IMR-90 (cell line): ENCODE measurements at regions not wholly inside any gene's neighbourhood (a gene's known extent, or its start where the extent isn't known, plus 50 kb on each side); places are given as distances from the start of the nearest gene placed in this dataset.

Source experiments
- ATAC-seq: fragments of 200-7000 bp; cut with Tn5 transposase; 2 replicates; pipeline ENCODE4 v1.9.1; 2020; ENCODE audit warnings: low read depth, mild to moderate bottlenecking, moderate library complexity
- BruUV-seq: library from RNA; stranded (reverse); fragments of 400-500 nt; replicated peaks from 2 replicates; lab custom pipeline; 2021; lab: Mats Ljungman, UMichigan
- CTCF ChIA-PET: fragments of 300-600 bp; formaldehyde crosslinking; extraction: SDS; loops from one replicate; lab custom pipeline; 2021; ENCODE audit warnings: antibody characterized with exemption; lab: Yijun Ruan, JAX
- POLR2A ChIA-PET: fragments of 300-600 bp; sonication (Branson Sonifier 250); formaldehyde crosslinking; loops from one replicate; lab custom pipeline; 2022; ENCODE audit warnings: antibody characterized with exemption; ENCODE audit not compliant: unreplicated experiment; lab: Charles Lee
- DNase-seq: peaks from one replicate; pipeline ENCODE4 v3.0.0; 2013
- H2AFZ ChIP-seq: replicated peaks from 2 replicates; pipeline ENCODE3; 2013; ENCODE audit warnings: low read length, mild to moderate bottlenecking; ENCODE audit not compliant: poor library complexity
- H2AK5ac ChIP-seq: 2 replicates; pipeline ENCODE4 v1.6.1; 2013; ENCODE audit warnings: low read depth, low read length, inconsistent platforms
- H2AK9ac ChIP-seq: replicated peaks from 2 replicates; pipeline ENCODE3; 2013; ENCODE audit warnings: mild to moderate bottlenecking, low read depth, low read length, moderate library complexity; ENCODE audit not compliant: poor library complexity
- H2BK120ac ChIP-seq: 2 replicates; pipeline ENCODE4 v1.6.1; 2013; ENCODE audit warnings: low read depth, low read length, inconsistent platforms
- H2BK15ac ChIP-seq: 3 replicates; pipeline ENCODE4 v1.6.1; 2013; ENCODE audit warnings: low read depth, low read length, inconsistent platforms
- H2BK20ac ChIP-seq: 2 replicates; pipeline ENCODE4 v1.6.1; 2013; ENCODE audit warnings: low read depth, mild to moderate bottlenecking, inconsistent platforms, low read length, moderate library complexity
- H2BK5ac ChIP-seq: 2 replicates; pipeline ENCODE4 v1.6.1; 2013; ENCODE audit warnings: mild to moderate bottlenecking, low read depth, low read length, inconsistent platforms; ENCODE audit not compliant: poor library complexity, severe bottlenecking
- H3K14ac ChIP-seq: replicated peaks from 2 replicates; pipeline ENCODE4 v1.6.1; 2013; ENCODE audit warnings: low read depth, low read length, inconsistent platforms
- H3K18ac ChIP-seq: 2 replicates; pipeline ENCODE4 v1.6.1; 2013; ENCODE audit warnings: low read depth, low read length, control low read depth
- H3K23ac ChIP-seq: 2 replicates; pipeline ENCODE4 v1.6.1; 2013; ENCODE audit warnings: low read depth, low read length, inconsistent platforms
- H3K27ac ChIP-seq: 2 replicates; pipeline ENCODE4 v1.5.1; 2013; ENCODE audit warnings: mild to moderate bottlenecking, control low read depth, low read length; ENCODE audit not compliant: insufficient read depth
- H3K27me3 ChIP-seq: 2 replicates; pipeline ENCODE4 v1.6.1; 2013; ENCODE audit warnings: low read length; ENCODE audit not compliant: control insufficient read depth, insufficient read depth
- H3K36me3 ChIP-seq: 2 replicates; pipeline ENCODE4 v1.6.1; 2013; ENCODE audit warnings: low read length, mixed read lengths; ENCODE audit not compliant: control insufficient read depth, insufficient read depth
- H3K4ac ChIP-seq: 2 replicates; pipeline ENCODE4 v1.6.1; 2013; ENCODE audit warnings: low read depth, low read length, inconsistent platforms
- H3K4me1 ChIP-seq: 2 replicates; pipeline ENCODE4 v1.6.1; 2013; ENCODE audit warnings: low read length, mixed read lengths; ENCODE audit not compliant: control insufficient read depth, insufficient read depth
- H3K4me2 ChIP-seq: 2 replicates; pipeline ENCODE4 v1.6.1; 2013; ENCODE audit warnings: low read depth, mild to moderate bottlenecking, control low read depth, low read length, moderate library complexity
- H3K4me3 ChIP-seq: 2 replicates; pipeline ENCODE4 v1.5.1; 2013; ENCODE audit warnings: low read depth, mild to moderate bottlenecking, control low read depth, low read length, moderate library complexity; ENCODE audit not compliant: insufficient read depth
- H3K56ac ChIP-seq: 2 replicates; pipeline ENCODE4 v1.6.1; 2013; ENCODE audit warnings: low read length, inconsistent platforms; ENCODE audit not compliant: insufficient read depth; ENCODE audit errors: extremely low read depth
- H3K79me1 ChIP-seq, 2 experiments: 2 replicates each; pipeline ENCODE4 v1.6.1; 2013; ENCODE audit warnings: low read length in 2 of 2, inconsistent platforms in 1 of 2, low read depth in 1 of 2
- H3K9ac ChIP-seq: 2 replicates; pipeline ENCODE4 v1.6.1; 2013; ENCODE audit warnings: low read depth, low read length, control low read depth
- H3K9me1 ChIP-seq: 2 replicates; pipeline ENCODE4 v1.6.1; 2013; ENCODE audit warnings: low read length, inconsistent platforms; ENCODE audit not compliant: insufficient read depth
- H3K9me3 ChIP-seq: 2 replicates; pipeline ENCODE4 v1.6.1; 2013; ENCODE audit warnings: low read length; ENCODE audit not compliant: control insufficient read depth, insufficient read depth
- H4K20me1 ChIP-seq: 2 replicates; pipeline ENCODE4 v1.6.1; 2013; ENCODE audit warnings: low read length, inconsistent platforms; ENCODE audit not compliant: insufficient read depth
- H4K5ac ChIP-seq: 2 replicates; pipeline ENCODE4 v1.6.1; 2013; ENCODE audit warnings: mild to moderate bottlenecking, low read depth, low read length, control low read depth
- H4K8ac ChIP-seq, 2 experiments: 2 replicates each; pipeline ENCODE4 v1.6.1; 2013; ENCODE audit warnings: low read depth in 2 of 2, low read length in 2 of 2, control low read depth in 1 of 2, inconsistent platforms in 1 of 2
- H4K91ac ChIP-seq: 2 replicates; pipeline ENCODE4 v1.6.1; 2013; ENCODE audit warnings: low read depth, low read length, inconsistent platforms; ENCODE audit not compliant: insufficient read depth
- BHLHE40 ChIP-seq: fragments of 150-350 bp; IDR thresholded peaks from 2 replicates; pipeline ENCODE4 v1.6.1; 2016; ENCODE audit warnings: mild to moderate bottlenecking, low read depth, low read length
- CHD1 ChIP-seq: IDR thresholded peaks from 2 replicates; pipeline ENCODE4 v1.6.1; 2012; ENCODE audit warnings: low read depth, low read length, improper control_type of control experiment
- CTCF ChIP-seq: conservative IDR thresholded peaks from 2 replicates; pipeline ENCODE4 v1.5.1; 2012; ENCODE audit warnings: mild to moderate bottlenecking, low read depth, low read length, improper control_type of control experiment
- FOS ChIP-seq: fragments of 150-350 bp; IDR thresholded peaks from 2 replicates; pipeline ENCODE4 v1.6.1; 2016; ENCODE audit warnings: low read depth, low read length
- MAZ ChIP-seq: IDR thresholded peaks from 2 replicates; pipeline ENCODE4 v1.6.1; 2012; ENCODE audit warnings: low read depth, mild to moderate bottlenecking, low read length, improper control_type of control experiment, moderate library complexity, borderline replicate concordance
- NFE2L2 ChIP-seq: fragments of 150-350 bp; IDR thresholded peaks from 2 replicates; pipeline ENCODE4 v1.6.1; 2016; ENCODE audit warnings: low read depth, mild to moderate bottlenecking, low read length
- RCOR1 ChIP-seq: IDR thresholded peaks from 2 replicates; pipeline ENCODE4 v1.6.1; 2012; ENCODE audit warnings: mild to moderate bottlenecking, low read length, improper control_type of control experiment; ENCODE audit not compliant: insufficient replicate concordance
- RFX5 ChIP-seq: IDR thresholded peaks from 2 replicates; pipeline ENCODE4 v1.8.0; 2012; ENCODE audit warnings: low read depth, mild to moderate bottlenecking, low read length, moderate library complexity
- USF2 ChIP-seq: fragments of 150-350 bp; IDR thresholded peaks from 2 replicates; pipeline ENCODE4 v1.6.1; 2017; ENCODE audit warnings: mild to moderate bottlenecking, antibody characterized with exemption, low read length, low read depth
- WGBS, 2 experiments: methylation state at CpG; one replicate each; pipeline versions ENCODE4 v1.1.5 to v1.1.7; 2013; ENCODE audit warnings: missing lambda C conversion rate in 2 of 2; ENCODE audit not compliant: insufficient read length in 1 of 2; ENCODE audit errors: extremely low coverage in 2 of 2; 5-methylcytosine and 5-hydroxymethylcytosine counted together
- dilution Hi-C: fragments of 300-500 bp; cut with HindIII; formaldehyde crosslinking; loops from one replicate; pipeline ENCODE4 v1.14.3; 2018; ENCODE audit warnings: low sequenced_read_pairs; ENCODE audit not compliant: unreplicated experiment
- in situ Hi-C: fragments of 300-500 bp; cut with MboI; formaldehyde crosslinking; loops from 3 replicates; pipeline ENCODE4 v1.14.3; 2019; ENCODE audit warnings: low sequenced_read_pairs, inconsistent platforms, mixed read lengths
- intact Hi-C: fragments of 100-400 bp; cut with micrococcal nuclease; formaldehyde crosslinking; loops from 2 replicates; pipeline ENCODE4 v1.10.0; 2022

GRCh38 chr6:14530385-14530784, 412.8 kb downstream of the CD83 start:
- Histone ChIP-seq H3K4me2 (no peak overlapping the region), H3K9me3 (no peaks in the 10 kb centered on the region), H4K5ac (no peak overlapping the region), H2BK5ac (no peak overlapping the region), H3K56ac (no peak overlapping the region), H3K18ac (no peak overlapping the region), H2AK5ac (no peak overlapping the region), H3K79me1 (no peaks in the 10 kb centered on the region), H3K4me1 (peaks cover 4% of the 10 kb centered on the region), H3K4ac (no peak overlapping the region), H3K27ac (no peak overlapping the region), H3K9me1 (no peaks in the 10 kb centered on the region), H2BK20ac (no peak overlapping the region), H3K36me3 (no peaks in the 10 kb centered on the region), H3K4me3 (no peak overlapping the region), H2AK9ac (no peak overlapping the region), H3K9ac (no peak overlapping the region), H4K8ac (no peak overlapping the region), H2BK15ac (no peak overlapping the region), H3K27me3 (peaks cover 2% of the 10 kb centered on the region; the same call in 1 of the 2 replicates), H4K91ac (no peak overlapping the region), H2BK120ac (no peak overlapping the region), H3K23ac (no peak overlapping the region), H3K14ac (no peak overlapping the region), H4K20me1 (no peaks in the 10 kb centered on the region), H2AFZ (no peak overlapping the region)
- in situ Hi-C loops, result no loop called here
- ChIA-PET CTCF (interaction anchor here (0.5 to 0.8 kb wide), 3 partner anchors 9 to 21 kb away, joined by 3 to 9 read pairs (median 3); no protein-coding TSS in a partner anchor), POLR2A (interaction anchor here (0.6 kb wide), 1 partner anchor 217 kb away, joined by 3 read pairs; no protein-coding TSS in a partner anchor)
- no peak for DNase-seq
- no peak for TF ChIP-seq RFX5
- no peak for TF ChIP-seq USF2
- no peak for TF ChIP-seq FOS
- TF ChIP-seq MAZ, result no peak
- TF ChIP-seq RCOR1, result no peak
- no peak for TF ChIP-seq CTCF
- no peak for TF ChIP-seq CHD1
- no peak for TF ChIP-seq NFE2L2
- TF ChIP-seq BHLHE40, result no peak
- BruUV-seq, result no TSS peak
- intact Hi-C loops, result no loop called here
- no CpG with 5 or more reads among the region's 4 CpGs for WGBS, 2 experiments
- ATAC-seq, result no peak
- dilution Hi-C loops, result no loop called here
